Naive thymus-derived CD4-positive, alpha-beta T cell (primary cell): ENCODE measurements at regions not wholly inside any gene's neighbourhood (a gene's known extent, or its start where the extent isn't known, plus 50 kb on each side); places are given as distances from the start of the nearest gene placed in this dataset.

Experiments
- ATAC-seq: fragments of 150-1000 bp; cut with Tn5 transposase; 2 replicates; pipeline ENCODE4 v1.10.0; 2021; ENCODE audit warnings: mild to moderate bottlenecking, moderate library complexity
- CTCF ChIA-PET: fragments of 350-600 bp; sonication (Branson Sonifier 250); formaldehyde crosslinking; loops from one replicate; lab custom pipeline; 2021; ENCODE audit warnings: antibody characterized with exemption; lab: Charles Lee
- POLR2A ChIA-PET: fragments of 350-600 bp; sonication (Branson Sonifier 250); formaldehyde crosslinking; loops from one replicate; lab custom pipeline; 2021; ENCODE audit warnings: antibody characterized with exemption, inconsistent platforms; lab: Charles Lee
- DNase-seq, 9 donors: peaks; one replicate each; pipeline versions ENCODE4 v3.0.0 to v3.0.0-alpha.2; 2020 to 2022; ENCODE audit warnings: mixed read lengths in 1 of 9
- H3K27ac ChIP-seq: one replicate; pipeline ENCODE4 v1.7.0; 2013; ENCODE audit warnings: mild to moderate bottlenecking, low read depth, low read length, moderate library complexity
- H3K27me3 ChIP-seq, 2 donors: one replicate each; pipeline ENCODE4 v1.7.0; 2013; ENCODE audit warnings: low read length in 2 of 2, mild to moderate bottlenecking in 2 of 2, moderate library complexity in 2 of 2; ENCODE audit not compliant: control insufficient read depth in 2 of 2, insufficient read depth in 2 of 2
- H3K36me3 ChIP-seq, 3 experiments: 1 replicate in 2 of 3; 2 replicates in 1 of 3; pipeline ENCODE4 v1.7.0; 2013; ENCODE audit warnings: low read length in 3 of 3, mild to moderate bottlenecking in 3 of 3, moderate library complexity in 1 of 3; ENCODE audit not compliant: insufficient read depth in 3 of 3, control insufficient read depth in 2 of 3
- H3K4me1 ChIP-seq, 2 donors: one replicate each; pipeline ENCODE4 v1.7.0; 2013; ENCODE audit warnings: low read length in 2 of 2, mild to moderate bottlenecking in 2 of 2, moderate library complexity in 1 of 2; ENCODE audit not compliant: control insufficient read depth in 2 of 2, insufficient read depth in 2 of 2
- H3K4me3 ChIP-seq: 2 replicates; pipeline ENCODE4 v1.7.0; 2013; ENCODE audit warnings: mild to moderate bottlenecking, low read length
- H3K9me3 ChIP-seq, 3 experiments: 1 replicate in 2 of 3; 2 replicates in 1 of 3; pipeline ENCODE4 v1.7.0; 2013; ENCODE audit warnings: low read length in 3 of 3; ENCODE audit not compliant: control insufficient read depth in 2 of 3
- H3K27ac Mint-ChIP-seq, 9 donors: one replicate each; pipeline ENCODE4 v1.8.0; 2020 to 2022; ENCODE audit warnings: mixed read lengths in 9 of 9, mild to moderate bottlenecking in 8 of 9, moderate library complexity in 5 of 9, inconsistent platforms in 2 of 9
- H3K27me3 Mint-ChIP-seq, 5 donors: one replicate each; pipeline ENCODE4 v1.8.0; 2021 to 2022; ENCODE audit warnings: mixed read lengths in 5 of 5, mild to moderate bottlenecking in 1 of 5
- H3K36me3 Mint-ChIP-seq, 5 donors: one replicate each; pipeline ENCODE4 v1.8.0; 2020 to 2022; ENCODE audit warnings: mixed read lengths in 5 of 5, mild to moderate bottlenecking in 3 of 5, inconsistent platforms in 1 of 5
- H3K4me1 Mint-ChIP-seq, 7 donors: one replicate each; pipeline ENCODE4 v1.8.0; 2020 to 2022; ENCODE audit warnings: mixed read lengths in 7 of 7, mild to moderate bottlenecking in 3 of 7, inconsistent platforms in 1 of 7
- H3K4me3 Mint-ChIP-seq, 10 donors: one replicate each; pipeline ENCODE4 v1.8.0; 2020 to 2022; ENCODE audit warnings: mild to moderate bottlenecking in 10 of 10, mixed read lengths in 10 of 10, moderate library complexity in 6 of 10, inconsistent platforms in 2 of 10
- H3K9me3 Mint-ChIP-seq, 11 donors: one replicate each; pipeline ENCODE4 v1.8.0; 2020 to 2022; ENCODE audit warnings: mixed read lengths in 11 of 11, mild to moderate bottlenecking in 4 of 11, inconsistent platforms in 1 of 11, moderate library complexity in 1 of 11
- intact Hi-C, 2 donors: fragments of 100-400 bp; cut with micrococcal nuclease; formaldehyde crosslinking; loops; one replicate each; pipeline ENCODE4 v1.15.1; 2023

- Mint-ChIP-seq H3K4me1 (no peaks in the 10 kb centered on the region), H3K9me3 (peaks cover 0 to 8% (median 2%) of the 10 kb centered on the region in 11 donors), H3K4me3 (no peak overlapping the region), H3K27ac (no peak overlapping the region), H3K27me3 (no peaks in the 10 kb centered on the region), H3K36me3 (no peaks in the 10 kb centered on the region)
- intact Hi-C loops, result no loop called here
- POLR2A ChIA-PET, result no interaction called here
- Histone ChIP-seq H3K27ac (no peak overlapping the region), H3K4me1 (no peaks in the 10 kb centered on the region), H3K27me3 (no peaks in the 10 kb centered on the region), H3K36me3 (no peaks in the 10 kb centered on the region), H3K4me3 (no peak overlapping the region), H3K9me3 (no peaks in the 10 kb centered on the region)
- CTCF ChIA-PET, result no interaction called here
- no peak for ATAC-seq
- no peak for DNase-seq
Observed at GRCh38 chr3:181567311-181568075, 144.2 kb upstream of the SOX2 start.

- Mint-ChIP-seq H3K36me3 (no peaks in the 10 kb centered on the region), H3K27ac (no peak overlapping the region), H3K27me3 (no peaks in the 10 kb centered on the region), H3K9me3 (peaks cover 0 to 7% (median 2%) of the 10 kb centered on the region in 11 donors), H3K4me1 (no peaks in the 10 kb centered on the region), H3K4me3 (no peak overlapping the region)
- no peak overlapping the region for H3K27ac ChIP-seq
- no peaks in the 10 kb centered on the region for H3K9me3 ChIP-seq
- H3K27me3 ChIP-seq, result no peaks in the 10 kb centered on the region
- H3K4me3 ChIP-seq, result no peak overlapping the region
- intact Hi-C loops, result no loop called here
- no peak for ATAC-seq
- POLR2A ChIA-PET, result no interaction called here
- no peaks in the 10 kb centered on the region for H3K4me1 ChIP-seq
- DNase-seq, result no peak
- CTCF ChIA-PET, result no interaction called here
- no peaks in the 10 kb centered on the region for H3K36me3 ChIP-seq
Observed at GRCh38 chr3:181565416-181565815, 146.3 kb upstream of the SOX2 start.

GRCh38 chr3:181564222-181564621, 147.5 kb upstream of the SOX2 start:
- Mint-ChIP-seq H3K4me3 (no peak overlapping the region), H3K36me3 (no peaks in the 10 kb centered on the region), H3K27me3 (no peaks in the 10 kb centered on the region), H3K4me1 (no peaks in the 10 kb centered on the region), H3K27ac (no peak overlapping the region), H3K9me3 (peaks cover 0 to 6% (median 0%) of the 10 kb centered on the region in 11 donors)
- ChIA-PET POLR2A (no interaction called here), CTCF (no interaction called here)
- DNase-seq (no peak), ATAC-seq (no peak)
- Histone ChIP-seq H3K36me3 (no peaks in the 10 kb centered on the region), H3K4me1 (no peaks in the 10 kb centered on the region), H3K27ac (no peak overlapping the region), H3K27me3 (no peaks in the 10 kb centered on the region), H3K4me3 (no peak overlapping the region), H3K9me3 (no peaks in the 10 kb centered on the region)
- intact Hi-C loops, result no loop called here

- Histone ChIP-seq H3K36me3 (no peaks in the 10 kb centered on the region), H3K9me3 (no peaks in the 10 kb centered on the region), H3K27ac (no peak overlapping the region), H3K27me3 (no peaks in the 10 kb centered on the region), H3K4me1 (no peaks in the 10 kb centered on the region), H3K4me3 (no peak overlapping the region)
- H3K4me3 Mint-ChIP-seq, result no peak overlapping the region
- H3K9me3 Mint-ChIP-seq, result peaks cover 0 to 6% (median 0%) of the 10 kb centered on the region in 11 donors
- no peaks in the 10 kb centered on the region for H3K4me1 Mint-ChIP-seq
- ChIA-PET CTCF (no interaction called here), POLR2A (no interaction called here)
- H3K27me3 Mint-ChIP-seq, result no peaks in the 10 kb centered on the region
- H3K27ac Mint-ChIP-seq, result no peak overlapping the region
- ATAC-seq (no peak), DNase-seq (no peak)
- no peaks in the 10 kb centered on the region for H3K36me3 Mint-ChIP-seq
- intact Hi-C loops, result no loop called here
Observed at GRCh38 chr3:181561139-181562031, 150.3 kb upstream of the SOX2 start.

- Mint-ChIP-seq H3K4me3 (no peak overlapping the region), H3K27me3 (no peaks in the 10 kb centered on the region), H3K9me3 (peaks cover 0 to 5% (median 0%) of the 10 kb centered on the region in 11 donors), H3K27ac (no peak overlapping the region), H3K36me3 (no peaks in the 10 kb centered on the region), H3K4me1 (no peaks in the 10 kb centered on the region)
- intact Hi-C loops, result no loop called here
- no peaks in the 10 kb centered on the region for H3K4me1 ChIP-seq
- ATAC-seq (no peak), DNase-seq (no peak)
- H3K36me3 ChIP-seq, result no peaks in the 10 kb centered on the region
- no peak overlapping the region for H3K27ac ChIP-seq
- no peaks in the 10 kb centered on the region for H3K27me3 ChIP-seq
- POLR2A ChIA-PET, result no interaction called here
- H3K4me3 ChIP-seq, result no peak overlapping the region
- CTCF ChIA-PET, result no interaction called here
- H3K9me3 ChIP-seq, result no peaks in the 10 kb centered on the region
Observed at GRCh38 chr3:181558870-181559269, 152.9 kb upstream of the SOX2 start.

- H3K4me1 Mint-ChIP-seq, result no peaks in the 10 kb centered on the region
- Histone ChIP-seq H3K36me3 (no peaks in the 10 kb centered on the region), H3K27ac (no peak overlapping the region), H3K9me3 (no peaks in the 10 kb centered on the region), H3K27me3 (no peaks in the 10 kb centered on the region), H3K4me1 (no peaks in the 10 kb centered on the region), H3K4me3 (no peak overlapping the region)
- no peaks in the 10 kb centered on the region for H3K36me3 Mint-ChIP-seq
- H3K27me3 Mint-ChIP-seq, result no peaks in the 10 kb centered on the region
- POLR2A ChIA-PET, result no interaction called here
- H3K4me3 Mint-ChIP-seq, result no peak overlapping the region
- H3K27ac Mint-ChIP-seq, result no peak overlapping the region
- DNase-seq, result no peak
- no peak for ATAC-seq
- peaks cover 0 to 8% (median 0%) of the 10 kb centered on the region in 11 donors for H3K9me3 Mint-ChIP-seq
- CTCF ChIA-PET, result no interaction called here
- intact Hi-C loops, result no loop called here
Observed at GRCh38 chr3:181555681-181556080, 156.0 kb upstream of the SOX2 start.
